Loucy (cell line): ENCODE measurements at regions not wholly inside any gene's neighbourhood (a gene's known extent, or its start where the extent isn't known, plus 50 kb on each side); places are given as distances from the start of the nearest gene placed in this dataset.

Experiments
- H2AFZ ChIP-seq: fragments of 200-600 bp; sonication (generic); 2 replicates; pipeline ENCODE4 v1.6.0; 2016; ENCODE audit warnings: antibody characterized with exemption, mild to moderate bottlenecking, low read length, moderate library complexity
- H3F3A ChIP-seq: fragments of 200-600 bp; 2 replicates; pipeline ENCODE4 v1.6.0; 2016; ENCODE audit warnings: antibody characterized with exemption, low read depth, mild to moderate bottlenecking
- H3K27me3 ChIP-seq: fragments of 200-600 bp; sonication (generic); 2 replicates; pipeline ENCODE4 v1.6.1; 2014; ENCODE audit warnings: low read length, mild to moderate bottlenecking; ENCODE audit not compliant: insufficient read depth, poor library complexity, severe bottlenecking
- H3K36me3 ChIP-seq: fragments of 200-600 bp; sonication (generic); 2 replicates; pipeline ENCODE4 v1.6.1; 2016; ENCODE audit warnings: low read length; ENCODE audit not compliant: insufficient read depth
- H3K4me1 ChIP-seq: fragments of 200-600 bp; sonication (generic); 2 replicates; pipeline ENCODE4 v1.5.1; 2014; ENCODE audit warnings: low read length, mild to moderate bottlenecking; ENCODE audit not compliant: insufficient read depth, poor library complexity, severe bottlenecking
- H3K4me2 ChIP-seq: fragments of 200-600 bp; sonication (generic); 2 replicates; pipeline ENCODE4 v1.6.0; 2014; ENCODE audit warnings: antibody characterized with exemption, low read length, low read depth, mild to moderate bottlenecking; ENCODE audit not compliant: poor library complexity, severe bottlenecking
- H3K4me3 ChIP-seq: fragments of 200-600 bp; sonication (generic); 2 replicates; pipeline ENCODE4 v1.5.1; 2014; ENCODE audit warnings: low read length, mild to moderate bottlenecking, mixed read lengths; ENCODE audit not compliant: poor library complexity, severe bottlenecking
- H3K79me2 ChIP-seq: fragments of 200-600 bp; sonication (generic); 2 replicates; pipeline ENCODE4 v1.6.1; 2014; ENCODE audit warnings: low read length; ENCODE audit not compliant: insufficient read depth
- H3K9ac ChIP-seq: fragments of 200-600 bp; sonication (generic); 2 replicates; pipeline ENCODE4 v1.6.0; 2014; ENCODE audit warnings: mild to moderate bottlenecking, low read depth, low read length, moderate library complexity; ENCODE audit not compliant: poor library complexity, severe bottlenecking
- H3K9me2 ChIP-seq: fragments of 200-600 bp; sonication (generic); replicated peaks from 2 replicates; pipeline ENCODE4 v1.6.1; 2016; ENCODE audit warnings: low read depth, low read length, mixed read lengths
- H3K9me3 ChIP-seq: fragments of 200-600 bp; sonication (generic); 2 replicates; pipeline ENCODE4 v1.6.1; 2014; ENCODE audit warnings: mild to moderate bottlenecking, antibody characterized with exemption, low read length, low read depth; ENCODE audit not compliant: insufficient read depth
- H4K20me1 ChIP-seq: fragments of 200-600 bp; sonication (generic); 2 replicates; pipeline ENCODE4 v1.6.0; 2014; ENCODE audit warnings: antibody characterized with exemption, low read length, mild to moderate bottlenecking; ENCODE audit not compliant: insufficient read depth, poor library complexity, severe bottlenecking
- CTCF ChIP-seq: fragments of 200-600 bp; sonication (generic); conservative IDR thresholded peaks from 2 replicates; pipeline ENCODE4 v1.5.1; 2014; ENCODE audit warnings: mild to moderate bottlenecking, antibody characterized with exemption, low read length
- EZH2phosphoT487 ChIP-seq: fragments of 200-600 bp; IDR thresholded peaks from 2 replicates; pipeline ENCODE4 v1.6.1; 2018; ENCODE audit warnings: antibody characterized with exemption, mild to moderate bottlenecking, moderate library complexity, borderline replicate concordance

DNA sequence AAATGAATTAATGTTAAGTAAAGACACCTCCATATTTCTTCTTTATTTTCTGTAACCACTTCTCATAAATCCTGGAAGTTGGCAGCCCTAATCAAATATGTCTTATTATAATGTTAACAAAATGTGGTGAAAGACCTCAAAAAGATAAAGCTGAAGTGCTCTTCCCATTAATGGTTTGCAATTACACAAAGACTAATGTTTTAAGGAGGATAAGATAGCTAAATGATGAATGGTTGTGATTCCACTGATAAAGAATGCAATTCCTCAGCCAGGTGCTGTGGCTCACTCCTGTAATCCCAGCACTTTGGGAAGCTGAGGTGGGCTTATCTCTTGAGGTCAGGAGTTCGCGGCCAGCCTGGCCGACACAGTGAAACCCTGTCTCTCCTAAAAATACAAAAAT, 125.8 kb upstream of the SNX2 start:
- H3K79me2 ChIP-seq: no peaks in the 10 kb centered on the region
- H3K4me3 ChIP-seq: no peak overlapping the region
- no peak overlapping the region for H3K9ac ChIP-seq
- H3K4me2 ChIP-seq: no peak overlapping the region
- H3K9me3 ChIP-seq: no peaks in the 10 kb centered on the region
- no peaks in the 10 kb centered on the region for H3K36me3 ChIP-seq
- no peaks in the 10 kb centered on the region for H3K4me1 ChIP-seq
- H4K20me1 ChIP-seq: no peaks in the 10 kb centered on the region
- H2AFZ ChIP-seq: no peak overlapping the region
- H3K27me3 ChIP-seq: no peaks in the 10 kb centered on the region
- H3F3A ChIP-seq: no peaks in the 10 kb centered on the region
- TF ChIP-seq EZH2phosphoT487 (no peak), CTCF (no peak)
- no peaks in the 10 kb centered on the region for H3K9me2 ChIP-seq

DNA sequence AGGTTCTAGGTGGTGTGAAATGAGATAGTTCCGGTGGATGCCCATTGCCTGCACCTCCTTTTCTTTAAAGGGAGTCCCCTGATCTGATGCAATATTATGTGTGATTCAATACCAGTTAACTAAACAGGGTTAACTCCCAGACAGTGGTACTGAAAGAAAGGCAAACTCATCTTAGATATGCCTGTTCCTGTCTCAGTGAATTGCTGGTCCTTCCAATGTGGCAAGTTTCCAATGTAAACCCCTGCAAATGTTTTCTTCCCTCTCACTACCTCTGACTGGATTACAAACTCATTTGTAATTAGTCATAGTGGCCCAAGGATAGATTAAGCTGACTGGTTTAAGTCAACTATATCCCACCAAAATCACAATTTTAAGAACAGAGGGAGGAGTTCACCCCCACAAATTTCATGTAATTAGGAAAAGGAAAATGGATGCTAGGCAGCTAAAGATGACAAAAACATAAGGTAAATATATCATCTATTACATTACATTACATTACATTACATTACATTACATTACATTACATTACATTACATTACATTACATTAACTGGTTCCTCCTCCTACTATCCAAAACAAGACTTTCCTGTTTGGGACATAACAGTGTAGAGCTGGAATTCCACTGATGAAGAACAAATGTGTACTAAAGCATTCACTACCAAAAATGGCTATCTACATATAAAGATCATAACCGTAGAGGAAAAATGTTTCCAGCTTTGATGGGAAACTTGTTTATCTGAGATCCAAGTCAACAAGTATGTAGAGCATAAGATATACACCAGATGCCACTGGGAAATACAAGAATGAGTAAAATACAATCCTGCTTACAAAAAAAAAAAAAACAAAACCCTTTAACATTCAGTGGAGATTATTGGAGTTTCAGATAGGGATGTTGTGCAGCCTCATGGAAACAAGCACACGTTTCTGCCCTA, 121.5 kb upstream of the SNX2 start:
- H4K20me1 ChIP-seq: no peaks in the 10 kb centered on the region
- H3K79me2 ChIP-seq: no peaks in the 10 kb centered on the region
- H3K4me3 ChIP-seq: no peak overlapping the region
- no peaks in the 10 kb centered on the region for H3K36me3 ChIP-seq
- no peaks in the 10 kb centered on the region for H3K27me3 ChIP-seq
- H3F3A ChIP-seq: no peaks in the 10 kb centered on the region
- no peak overlapping the region for H3K9ac ChIP-seq
- H2AFZ ChIP-seq: no peak overlapping the region
- no peaks in the 10 kb centered on the region for H3K4me1 ChIP-seq
- H3K4me2 ChIP-seq: no peak overlapping the region
- H3K9me2 ChIP-seq: no peaks in the 10 kb centered on the region
- TF ChIP-seq EZH2phosphoT487 (no peak), CTCF (no peak)
- no peaks in the 10 kb centered on the region for H3K9me3 ChIP-seq

DNA sequence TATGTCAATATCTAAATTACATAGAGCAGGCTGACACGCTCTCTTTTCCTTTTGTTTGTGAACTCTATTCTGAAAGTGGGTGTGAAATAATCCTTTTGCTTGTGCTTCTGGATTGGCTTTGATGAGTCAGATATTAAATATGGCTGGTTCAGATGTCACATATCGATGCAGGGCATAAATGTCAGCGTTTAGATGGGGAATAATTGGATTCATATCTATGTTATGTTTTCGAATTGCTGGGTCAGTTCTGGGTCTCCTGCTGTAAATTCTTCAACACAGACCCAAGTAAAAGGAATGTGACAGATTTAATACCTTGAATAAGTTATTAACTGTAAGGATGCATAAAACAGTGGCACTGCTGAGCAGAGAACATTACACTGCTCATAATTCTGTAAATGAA, 118.7 kb upstream of the SNX2 start:
- Histone ChIP-seq H3K9me2 (no peaks in the 10 kb centered on the region), H3K4me1 (no peaks in the 10 kb centered on the region), H3K27me3 (no peaks in the 10 kb centered on the region), H3K36me3 (no peaks in the 10 kb centered on the region), H3K9me3 (no peaks in the 10 kb centered on the region), H3K9ac (no peak overlapping the region), H2AFZ (no peak overlapping the region), H3K4me2 (no peak overlapping the region), H3K4me3 (no peak overlapping the region), H3K79me2 (no peaks in the 10 kb centered on the region), H3F3A (no peaks in the 10 kb centered on the region), H4K20me1 (no peaks in the 10 kb centered on the region)
- no peak for TF ChIP-seq EZH2phosphoT487
- no peak for TF ChIP-seq CTCF
